HG03442 (cell line): ENCODE measurements at regions not wholly inside any gene's neighbourhood (a gene's known extent, or its start where the extent isn't known, plus 50 kb on each side); places are given as distances from the start of the nearest gene placed in this dataset.

ENCODE experiments used
- ATAC-seq: cut with Tn5 transposase; IDR thresholded peaks from one replicate; pipeline ENCODE4 v1.9.1; 2021; ENCODE audit warnings: mild to moderate bottlenecking, moderate library complexity; ENCODE audit not compliant: unreplicated experiment

- ATAC-seq = no peak
Observed at GRCh38 chr1:195584870-195585624, 1023.2 kb downstream of the KCNT2 start.

- no peak for ATAC-seq
Observed at GRCh38 chr1:195580988-195581387, 1027.3 kb downstream of the KCNT2 start.

- ATAC-seq = no peak
Observed at GRCh38 chr1:195577748-195578147, 1030.5 kb downstream of the KCNT2 start.

- ATAC-seq = no peak
Observed at GRCh38 chr1:195576641-195577040, 1031.6 kb downstream of the KCNT2 start.

- ATAC-seq = no peak
Observed at GRCh38 chr1:195574511-195574910, 1033.7 kb downstream of the KCNT2 start.

GRCh38 chr1:195569934-195570333 is 1038.3 kb downstream of the KCNT2 start:
- no peak for ATAC-seq

- no peak for ATAC-seq
Observed at GRCh38 chr1:195568389-195568788, 1039.9 kb downstream of the KCNT2 start.

GRCh38 chr1:195562074-195562473 is 1046.2 kb downstream of the KCNT2 start:
- no peak for ATAC-seq

- ATAC-seq = no peak
Observed at GRCh38 chr1:195550071-195550862, 1058.0 kb downstream of the KCNT2 start.

- no peak for ATAC-seq
Observed at GRCh38 chr1:195530961-195531360, 1077.3 kb downstream of the KCNT2 start.

- no peak for ATAC-seq
Observed at GRCh38 chr1:195529881-195530280, 1078.4 kb downstream of the KCNT2 start.

- no peak for ATAC-seq
Observed at GRCh38 chr1:195520757-195521156, 1087.5 kb downstream of the KCNT2 start.

GRCh38 chr1:195516036-195516435 is 1092.2 kb downstream of the KCNT2 start:
- no peak for ATAC-seq

GRCh38 chr1:195511501-195511900 is 1096.7 kb downstream of the KCNT2 start:
- no peak for ATAC-seq

- no peak for ATAC-seq
Observed at GRCh38 chr1:195501118-195501517, 1107.1 kb downstream of the KCNT2 start.

- ATAC-seq = no peak
Observed at GRCh38 chr1:195495720-195496635, 1112.3 kb downstream of the KCNT2 start.

GRCh38 chr1:195482137-195482536 is 1126.1 kb downstream of the KCNT2 start:
- no peak for ATAC-seq

GRCh38 chr1:195481293-195481692 is 1126.9 kb downstream of the KCNT2 start:
- no peak for ATAC-seq

- ATAC-seq = no peak
Observed at GRCh38 chr1:195475568-195475967, 1132.7 kb downstream of the KCNT2 start.

- ATAC-seq = no peak
Observed at GRCh38 chr1:195472291-195472690, 1135.9 kb downstream of the KCNT2 start.

GRCh38 chr1:195466639-195467038 is 1141.6 kb downstream of the KCNT2 start:
- no peak for ATAC-seq
